NB4 (cell line): ENCODE measurements at regions not wholly inside any gene's neighbourhood (a gene's known extent, or its start where the extent isn't known, plus 50 kb on each side); places are given as distances from the start of the nearest gene placed in this dataset.

ENCODE experiments used
- POLR2A ChIP-seq: IDR thresholded peaks from 2 replicates; pipeline ENCODE4 v1.6.1; 2011; ENCODE audit warnings: mild to moderate bottlenecking; ENCODE audit not compliant: insufficient read length; ENCODE audit errors: extremely low read depth
- TF ChIP-seq, protein P1 (sequence below): IDR thresholded peaks from one replicate; pipeline ENCODE4 v1.5.1; 2012; ENCODE audit warnings: low read depth, low read length
- TF ChIP-seq, protein P2 (sequence below): IDR thresholded peaks from 2 replicates; pipeline ENCODE4 v1.6.1; 2011; ENCODE audit warnings: low read depth, low read length

DNA sequence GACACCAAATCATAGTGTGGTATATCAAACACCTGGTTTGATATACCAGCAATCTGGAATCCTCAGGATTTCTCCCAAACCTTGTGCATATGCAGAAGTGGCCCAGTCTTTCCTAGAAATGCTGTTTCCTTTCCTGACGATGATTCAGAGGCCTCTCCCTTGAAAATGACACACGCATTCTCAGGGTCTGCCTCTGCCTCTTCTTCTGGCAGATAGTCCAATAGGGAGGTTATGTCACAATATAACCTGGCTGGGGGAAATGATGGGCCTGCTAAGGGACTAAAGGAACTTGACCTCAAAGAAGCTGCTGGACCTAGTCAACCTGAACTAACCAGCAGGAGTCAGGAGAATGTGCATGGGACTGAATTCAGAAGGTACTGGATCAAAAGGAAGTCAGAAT, 435.2 kb downstream of the IDS start:
- TF ChIP-seq, protein P1, sequence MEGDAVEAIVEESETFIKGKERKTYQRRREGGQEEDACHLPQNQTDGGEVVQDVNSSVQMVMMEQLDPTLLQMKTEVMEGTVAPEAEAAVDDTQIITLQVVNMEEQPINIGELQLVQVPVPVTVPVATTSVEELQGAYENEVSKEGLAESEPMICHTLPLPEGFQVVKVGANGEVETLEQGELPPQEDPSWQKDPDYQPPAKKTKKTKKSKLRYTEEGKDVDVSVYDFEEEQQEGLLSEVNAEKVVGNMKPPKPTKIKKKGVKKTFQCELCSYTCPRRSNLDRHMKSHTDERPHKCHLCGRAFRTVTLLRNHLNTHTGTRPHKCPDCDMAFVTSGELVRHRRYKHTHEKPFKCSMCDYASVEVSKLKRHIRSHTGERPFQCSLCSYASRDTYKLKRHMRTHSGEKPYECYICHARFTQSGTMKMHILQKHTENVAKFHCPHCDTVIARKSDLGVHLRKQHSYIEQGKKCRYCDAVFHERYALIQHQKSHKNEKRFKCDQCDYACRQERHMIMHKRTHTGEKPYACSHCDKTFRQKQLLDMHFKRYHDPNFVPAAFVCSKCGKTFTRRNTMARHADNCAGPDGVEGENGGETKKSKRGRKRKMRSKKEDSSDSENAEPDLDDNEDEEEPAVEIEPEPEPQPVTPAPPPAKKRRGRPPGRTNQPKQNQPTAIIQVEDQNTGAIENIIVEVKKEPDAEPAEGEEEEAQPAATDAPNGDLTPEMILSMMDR = no peak
- no peak for TF ChIP-seq POLR2A
- TF ChIP-seq, protein P2, sequence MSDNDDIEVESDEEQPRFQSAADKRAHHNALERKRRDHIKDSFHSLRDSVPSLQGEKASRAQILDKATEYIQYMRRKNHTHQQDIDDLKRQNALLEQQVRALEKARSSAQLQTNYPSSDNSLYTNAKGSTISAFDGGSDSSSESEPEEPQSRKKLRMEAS = no peak
